Progenitor cell of endocrine pancreas (in vitro differentiated cells): ENCODE measurements at regions not wholly inside any gene's neighbourhood (a gene's known extent, or its start where the extent isn't known, plus 50 kb on each side); places are given as distances from the start of the nearest gene placed in this dataset.

Source experiments
- DNase-seq: peaks from one replicate; pipeline ENCODE4 v3.0.0; 2021; ENCODE audit warnings: low spot score; ENCODE audit not compliant: unreplicated experiment
- H3K27ac Mint-ChIP-seq: 2 replicates; pipeline ENCODE4 v1.8.0; 2021; ENCODE audit warnings: mild to moderate bottlenecking, moderate library complexity, mixed read lengths
- H3K27me3 Mint-ChIP-seq: 2 replicates; pipeline ENCODE4 v1.8.0; 2021; ENCODE audit warnings: mixed read lengths
- H3K36me3 Mint-ChIP-seq: 2 replicates; pipeline ENCODE4 v1.8.0; 2022; ENCODE audit warnings: mixed read lengths; ENCODE audit not compliant: insufficient read depth
- H3K4me1 Mint-ChIP-seq: 2 replicates; pipeline ENCODE4 v1.8.0; 2021; ENCODE audit warnings: low read depth, mixed read lengths
- H3K4me3 Mint-ChIP-seq: 2 replicates; pipeline ENCODE4 v1.8.0; 2021; ENCODE audit warnings: low read depth, mild to moderate bottlenecking, moderate library complexity, mixed read lengths
- H3K9me3 Mint-ChIP-seq: 2 replicates; pipeline ENCODE4 v1.8.0; 2021; ENCODE audit warnings: low read depth, mixed read lengths
- TF ChIP-seq, protein P1 (sequence below): fragments of 200-600 bp; sonication (generic); IDR thresholded peaks from one replicate; pipeline ENCODE4 v1.5.0; 2021; ENCODE audit warnings: antibody characterized with exemption, mild to moderate bottlenecking; ENCODE audit not compliant: unreplicated experiment

GRCh38 chr20:10792291-10792690 is 118.5 kb upstream of the JAG1 start:
- Mint-ChIP-seq H3K27ac (no peak overlapping the region), H3K4me3 (no peak overlapping the region), H3K9me3 (peaks cover 5% of the 10 kb centered on the region), H3K27me3 (no peaks in the 10 kb centered on the region), H3K4me1 (peaks cover 48% of the 10 kb centered on the region), H3K36me3 (no peaks in the 10 kb centered on the region)
- TF ChIP-seq, protein P1, sequence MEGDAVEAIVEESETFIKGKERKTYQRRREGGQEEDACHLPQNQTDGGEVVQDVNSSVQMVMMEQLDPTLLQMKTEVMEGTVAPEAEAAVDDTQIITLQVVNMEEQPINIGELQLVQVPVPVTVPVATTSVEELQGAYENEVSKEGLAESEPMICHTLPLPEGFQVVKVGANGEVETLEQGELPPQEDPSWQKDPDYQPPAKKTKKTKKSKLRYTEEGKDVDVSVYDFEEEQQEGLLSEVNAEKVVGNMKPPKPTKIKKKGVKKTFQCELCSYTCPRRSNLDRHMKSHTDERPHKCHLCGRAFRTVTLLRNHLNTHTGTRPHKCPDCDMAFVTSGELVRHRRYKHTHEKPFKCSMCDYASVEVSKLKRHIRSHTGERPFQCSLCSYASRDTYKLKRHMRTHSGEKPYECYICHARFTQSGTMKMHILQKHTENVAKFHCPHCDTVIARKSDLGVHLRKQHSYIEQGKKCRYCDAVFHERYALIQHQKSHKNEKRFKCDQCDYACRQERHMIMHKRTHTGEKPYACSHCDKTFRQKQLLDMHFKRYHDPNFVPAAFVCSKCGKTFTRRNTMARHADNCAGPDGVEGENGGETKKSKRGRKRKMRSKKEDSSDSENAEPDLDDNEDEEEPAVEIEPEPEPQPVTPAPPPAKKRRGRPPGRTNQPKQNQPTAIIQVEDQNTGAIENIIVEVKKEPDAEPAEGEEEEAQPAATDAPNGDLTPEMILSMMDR, result no peak
- no peak for DNase-seq

DNA sequence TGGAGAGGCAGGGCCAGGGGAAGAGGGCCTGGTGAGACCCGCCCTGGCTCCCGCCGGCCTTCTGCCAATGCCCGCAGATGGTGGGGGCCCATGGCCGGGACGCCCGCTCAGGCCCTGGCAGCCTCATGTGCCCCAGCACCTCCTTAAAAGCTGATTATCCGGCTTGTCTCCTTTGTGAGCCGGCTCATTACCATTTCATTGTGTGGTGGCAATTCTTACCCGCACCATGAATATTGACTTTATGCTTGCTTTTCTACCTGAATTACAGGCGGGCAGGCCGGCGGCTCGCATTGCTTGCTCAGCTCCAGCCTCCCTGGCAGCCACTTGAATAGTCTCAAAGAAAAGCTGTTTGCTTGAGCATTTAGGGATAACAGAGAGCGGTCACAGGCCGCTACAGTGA is 120.0 kb upstream of the JAG1 start:
- no peak for DNase-seq
- Mint-ChIP-seq H3K27me3 (no peaks in the 10 kb centered on the region), H3K27ac (peak overlapping the region; percentile 82), H3K4me3 (no peak overlapping the region), H3K9me3 (peaks cover 5% of the 10 kb centered on the region), H3K36me3 (no peaks in the 10 kb centered on the region), H3K4me1 (peaks cover 46% of the 10 kb centered on the region)
- TF ChIP-seq, protein P1, result no peak

GRCh38 chr20:10794765-10795164 is 121.0 kb upstream of the JAG1 start:
- Mint-ChIP-seq H3K9me3 (peaks cover 5% of the 10 kb centered on the region), H3K4me3 (no peak overlapping the region), H3K36me3 (no peaks in the 10 kb centered on the region), H3K27me3 (no peaks in the 10 kb centered on the region), H3K27ac (peak overlapping the region; percentile 82), H3K4me1 (peaks cover 43% of the 10 kb centered on the region)
- DNase-seq, result no peak
- TF ChIP-seq, protein P1, result no peak

- DNase-seq, result peak; percentile 33
- no peaks in the 10 kb centered on the region for H3K27me3 Mint-ChIP-seq
Observed at GRCh38 chr20:10795286-10796026, 121.7 kb upstream of the JAG1 start.

DNA sequence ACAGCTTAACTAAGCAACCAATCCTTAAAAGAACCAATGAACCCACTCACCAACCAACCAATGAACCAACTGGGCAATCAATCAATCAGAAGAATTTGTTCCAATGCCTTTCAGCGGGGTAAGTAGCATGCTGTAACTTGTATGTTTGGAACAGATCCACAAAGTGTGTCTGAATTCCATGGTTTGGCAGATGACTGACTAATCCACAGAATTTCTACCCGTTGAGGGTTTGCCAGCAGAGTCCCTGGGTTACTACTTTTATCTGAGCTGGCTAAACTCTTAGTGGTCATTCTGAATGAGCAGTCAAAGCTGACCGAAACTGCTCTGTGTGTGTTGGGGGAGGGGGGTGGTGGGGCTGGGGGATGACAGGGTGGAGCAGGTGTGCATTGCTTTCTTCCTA is 125.0 kb upstream of the JAG1 start:
- TF ChIP-seq, protein P1, result no peak
- Mint-ChIP-seq H3K9me3 (peaks cover 5% of the 10 kb centered on the region), H3K36me3 (no peaks in the 10 kb centered on the region), H3K4me1 (peaks cover 44% of the 10 kb centered on the region), H3K4me3 (no peak overlapping the region), H3K27me3 (peaks cover 9% of the 10 kb centered on the region), H3K27ac (no peak overlapping the region)
- no peak for DNase-seq

More at GRCh38 chr20:10795286-10796026, 121.7 kb upstream of the JAG1 start:
- TF ChIP-seq, protein P1, result no peak
- Mint-ChIP-seq H3K27ac (peak overlapping the region; percentile 86), H3K9me3 (peaks cover 5% of the 10 kb centered on the region), H3K4me3 (peak overlapping the region; percentile 32), H3K36me3 (no peaks in the 10 kb centered on the region), H3K4me1 (peaks cover 48% of the 10 kb centered on the region)
